GM12891 (cell line): ENCODE measurements at regions not wholly inside any gene's neighbourhood (a gene's known extent, or its start where the extent isn't known, plus 50 kb on each side); places are given as distances from the start of the nearest gene placed in this dataset.

Source experiments
- PAX5 ChIP-seq: IDR thresholded peaks from 2 replicates; pipeline ENCODE4 v1.6.1; 2011; ENCODE audit warnings: low read length, moderate library complexity, mild to moderate bottlenecking; ENCODE audit not compliant: insufficient read depth, severe bottlenecking
- POLR2A ChIP-seq: IDR thresholded peaks from 2 replicates; pipeline ENCODE4 v1.6.1; 2011; ENCODE audit warnings: low read depth, low read length, control low read depth
- POLR2AphosphoS5 ChIP-seq: IDR thresholded peaks from 2 replicates; pipeline ENCODE4 v1.6.1; 2011; ENCODE audit warnings: low read depth, low read length, control low read depth
- POU2F2 ChIP-seq: IDR thresholded peaks from 2 replicates; pipeline ENCODE4 v1.6.1; 2011; ENCODE audit warnings: low read depth, mild to moderate bottlenecking, control low read depth, low read length, moderate library complexity
- SPI1 ChIP-seq: IDR thresholded peaks from 2 replicates; pipeline ENCODE4 v1.6.1; 2011; ENCODE audit warnings: low read depth, low read length, control low read depth
- TAF1 ChIP-seq: IDR thresholded peaks from 2 replicates; pipeline ENCODE4 v1.6.1; 2011; ENCODE audit warnings: low read depth, low read length, control low read depth

DNA sequence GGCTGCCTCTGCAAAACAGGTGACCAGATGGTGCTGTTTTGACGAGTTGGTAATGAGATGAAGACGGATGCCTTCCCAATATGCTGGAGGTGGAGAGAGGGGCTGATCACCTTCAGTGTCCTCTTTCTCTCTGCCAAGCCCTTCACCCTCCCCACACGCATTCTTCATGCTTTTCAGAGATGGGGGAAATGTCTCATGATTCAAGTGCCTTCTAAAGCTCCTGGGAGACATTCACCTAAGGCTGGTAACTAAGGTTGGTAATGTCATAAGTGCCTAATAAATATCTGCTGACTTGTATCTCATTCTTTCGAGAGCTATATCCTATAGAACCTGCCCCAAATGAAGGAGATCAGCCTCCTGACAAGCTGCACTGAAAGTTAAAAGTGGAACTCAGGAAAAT is 86.2 kb upstream of the MBNL2 start:
- TF ChIP-seq POLR2AphosphoS5: no peak
- no peak for TF ChIP-seq POLR2A
- no peak for TF ChIP-seq SPI1
- TF ChIP-seq TAF1: no peak
- TF ChIP-seq POU2F2: no peak
- no peak for TF ChIP-seq PAX5
